GM12873 (cell line): ENCODE measurements at regions not wholly inside any gene's neighbourhood (a gene's known extent, or its start where the extent isn't known, plus 50 kb on each side); places are given as distances from the start of the nearest gene placed in this dataset.

Source experiments
- TF ChIP-seq, protein P1 (sequence below): IDR thresholded peaks from 2 replicates; pipeline ENCODE4 v1.5.1; 2012; ENCODE audit warnings: low read depth, mild to moderate bottlenecking, moderate library complexity, low read length, control low read depth; ENCODE audit not compliant: insufficient read depth; ENCODE audit errors: missing control alignments

DNA sequence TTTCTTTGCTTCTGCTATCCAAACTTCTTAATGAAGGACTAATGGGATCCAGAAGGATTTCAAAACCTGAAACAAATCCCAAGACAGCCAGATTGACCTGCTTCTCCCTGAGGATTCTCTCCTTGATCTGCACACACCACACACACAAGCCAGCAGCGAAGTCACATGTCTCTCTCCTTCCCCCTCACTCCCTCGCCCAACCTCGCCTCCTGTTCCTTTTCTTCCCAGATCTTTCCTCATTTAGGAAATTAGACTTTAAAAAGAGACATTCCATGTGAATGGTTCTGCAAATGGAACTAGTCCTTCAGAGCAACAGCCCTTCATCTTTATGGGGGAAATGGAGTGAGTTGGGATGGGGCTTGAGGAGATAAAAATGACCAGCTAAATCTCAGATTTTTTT lies 639.1 kb upstream of the SETBP1 start:
- TF ChIP-seq, protein P1, sequence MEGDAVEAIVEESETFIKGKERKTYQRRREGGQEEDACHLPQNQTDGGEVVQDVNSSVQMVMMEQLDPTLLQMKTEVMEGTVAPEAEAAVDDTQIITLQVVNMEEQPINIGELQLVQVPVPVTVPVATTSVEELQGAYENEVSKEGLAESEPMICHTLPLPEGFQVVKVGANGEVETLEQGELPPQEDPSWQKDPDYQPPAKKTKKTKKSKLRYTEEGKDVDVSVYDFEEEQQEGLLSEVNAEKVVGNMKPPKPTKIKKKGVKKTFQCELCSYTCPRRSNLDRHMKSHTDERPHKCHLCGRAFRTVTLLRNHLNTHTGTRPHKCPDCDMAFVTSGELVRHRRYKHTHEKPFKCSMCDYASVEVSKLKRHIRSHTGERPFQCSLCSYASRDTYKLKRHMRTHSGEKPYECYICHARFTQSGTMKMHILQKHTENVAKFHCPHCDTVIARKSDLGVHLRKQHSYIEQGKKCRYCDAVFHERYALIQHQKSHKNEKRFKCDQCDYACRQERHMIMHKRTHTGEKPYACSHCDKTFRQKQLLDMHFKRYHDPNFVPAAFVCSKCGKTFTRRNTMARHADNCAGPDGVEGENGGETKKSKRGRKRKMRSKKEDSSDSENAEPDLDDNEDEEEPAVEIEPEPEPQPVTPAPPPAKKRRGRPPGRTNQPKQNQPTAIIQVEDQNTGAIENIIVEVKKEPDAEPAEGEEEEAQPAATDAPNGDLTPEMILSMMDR, result no peak

GRCh38 chr18:44041961-44042360 lies 638.7 kb upstream of the SETBP1 start:
- TF ChIP-seq, protein P1, result no peak

GRCh38 chr18:44046376-44046975 lies 634.2 kb upstream of the SETBP1 start:
- TF ChIP-seq, protein P1, result no peak

DNA sequence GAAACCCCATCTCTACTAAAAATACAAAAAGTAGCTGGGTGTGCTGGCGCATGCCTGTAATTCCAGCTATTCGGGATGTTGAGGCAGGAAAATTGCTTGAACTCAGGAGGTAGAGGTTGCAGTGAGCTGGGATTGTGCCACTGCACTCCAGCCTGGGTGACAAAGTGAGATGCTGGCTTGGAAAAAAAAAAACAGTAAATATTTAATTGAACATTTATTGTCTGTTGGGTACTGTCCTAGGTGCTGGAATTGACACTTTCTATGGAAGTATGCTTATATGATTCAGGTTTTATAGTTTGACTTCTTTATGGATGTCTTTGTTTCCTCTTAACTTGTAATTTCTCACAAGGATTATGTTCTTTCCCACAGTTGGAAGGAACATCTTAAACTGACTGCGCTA lies 633.1 kb upstream of the SETBP1 start:
- TF ChIP-seq, protein P1, result no peak

DNA sequence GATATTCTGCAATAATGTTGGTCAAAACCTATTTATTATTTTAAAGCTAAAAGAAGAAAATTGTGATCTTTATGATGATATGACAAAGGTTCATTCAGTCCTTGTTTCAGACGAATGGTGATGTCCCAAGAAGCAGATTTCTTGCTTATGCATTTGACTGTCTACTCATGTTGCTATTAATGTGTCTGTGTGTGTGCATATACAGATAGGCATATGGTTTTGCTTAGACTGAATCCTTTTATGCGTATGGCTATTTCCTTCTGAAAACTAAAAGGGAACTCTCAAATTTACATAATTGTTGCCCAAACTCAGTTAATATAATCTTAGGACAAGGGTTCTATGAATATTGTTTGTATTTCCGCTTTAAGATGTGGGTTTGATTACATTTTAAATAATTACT lies 632.3 kb upstream of the SETBP1 start:
- TF ChIP-seq, protein P1, result no peak

GRCh38 chr18:44048846-44049245 lies 631.8 kb upstream of the SETBP1 start:
- TF ChIP-seq, protein P1, result no peak

DNA sequence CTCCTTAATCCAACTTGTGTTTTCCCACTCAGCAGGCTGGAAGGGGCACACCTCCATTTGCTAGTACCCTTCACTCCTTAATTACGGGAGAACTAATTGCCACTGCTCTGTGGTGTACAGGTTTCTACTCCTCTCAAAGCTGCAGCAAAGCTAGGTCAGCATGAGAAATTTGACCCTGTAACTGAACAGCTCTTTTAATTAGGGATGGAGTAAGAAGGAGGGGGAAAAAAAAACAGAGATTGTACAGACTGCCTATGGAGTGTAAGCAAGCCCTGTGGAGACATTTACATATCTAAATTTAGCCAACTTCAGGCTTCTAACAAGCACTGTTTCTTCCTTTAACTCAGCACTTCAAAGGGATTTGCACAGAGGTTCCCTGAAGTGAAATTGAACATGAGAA lies 629.7 kb upstream of the SETBP1 start:
- TF ChIP-seq, protein P1, result no peak
